Fibroblast of lung (primary cell): ENCODE measurements at regions not wholly inside any gene's neighbourhood (a gene's known extent, or its start where the extent isn't known, plus 50 kb on each side); places are given as distances from the start of the nearest gene placed in this dataset.

Source experiments
- CTCF ChIP-seq, 2 donors: IDR thresholded peaks in 1 of 2; conservative IDR thresholded peaks in 1 of 2; 1 replicate in 1 of 2; 2 replicates in 1 of 2; pipeline ENCODE4 v1.5.1; 2011 to 2012; ENCODE audit warnings: low read length in 2 of 2, control low read depth in 1 of 2, inconsistent platforms in 1 of 2, low read depth in 1 of 2, mild to moderate bottlenecking in 1 of 2
- EZH2 ChIP-seq: IDR thresholded peaks from 2 replicates; pipeline ENCODE4 v1.5.1; 2012; ENCODE audit warnings: low read length, control low read depth, mild to moderate bottlenecking; ENCODE audit errors: missing control alignments

DNA sequence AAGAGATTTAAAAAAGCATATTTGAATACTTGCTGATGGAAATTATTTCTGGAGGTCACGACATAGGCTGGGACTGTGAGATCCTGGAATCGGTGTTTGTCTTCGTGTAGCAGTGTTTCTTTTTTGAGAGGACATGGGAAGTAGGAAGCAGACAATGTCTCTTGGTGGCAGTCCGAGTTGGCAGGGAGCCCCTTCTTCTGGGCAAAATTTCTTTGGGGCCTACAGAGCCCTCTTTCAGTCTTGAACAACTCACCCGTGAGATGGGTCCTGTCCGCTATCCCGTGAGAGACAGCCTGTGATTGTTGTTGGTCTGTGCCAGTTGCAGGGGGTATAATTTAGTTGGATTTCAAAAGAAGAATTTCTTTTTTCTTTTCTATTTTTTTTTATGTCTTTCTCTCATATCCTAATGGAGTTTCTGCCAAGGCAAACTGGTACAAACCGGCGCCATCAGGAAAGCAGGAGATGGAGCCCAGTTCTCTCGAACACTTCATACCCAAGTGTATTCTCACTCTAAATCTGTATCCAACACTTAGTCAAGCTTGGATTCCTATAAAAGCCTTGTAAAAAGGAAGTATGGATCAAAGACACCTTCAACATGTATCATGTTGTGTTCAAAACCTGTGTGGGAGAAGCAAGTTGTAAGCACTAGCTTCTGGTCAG is 785.1 kb downstream of the MAFB start:
- TF ChIP-seq EZH2 (no peak), CTCF (conservative IDR thresholded peaks at IDR 0.05 in 1 of 2, IDR thresholded peaks at IDR 0.05 in 1 of 2; ENCODE audit: low read depth in 1 of 2, low read length in 2 of 2) (no peak)
